T47D (cell line): ENCODE measurements at regions not wholly inside any gene's neighbourhood (a gene's known extent, or its start where the extent isn't known, plus 50 kb on each side); places are given as distances from the start of the nearest gene placed in this dataset.

Experiments
- DNase-seq, 2 experiments: peaks; one replicate each; pipeline versions ENCODE4 v3.0.0 to v3.0.0-alpha.2; 2011 to 2012; ENCODE audit warnings: low read depth in 1 of 2, low spot score in 1 of 2
- JUND ChIP-seq: IDR thresholded peaks from 2 replicates; pipeline ENCODE4 v1.6.1; 2012; ENCODE audit warnings: low read depth
- in situ Hi-C: cut with HindIII; loops from 2 replicates; pipeline ENCODE4 v1.10.0; 2016; ENCODE audit warnings: low sequenced_read_pairs, low pct_unique_long_range_greater_than_20kb

DNA sequence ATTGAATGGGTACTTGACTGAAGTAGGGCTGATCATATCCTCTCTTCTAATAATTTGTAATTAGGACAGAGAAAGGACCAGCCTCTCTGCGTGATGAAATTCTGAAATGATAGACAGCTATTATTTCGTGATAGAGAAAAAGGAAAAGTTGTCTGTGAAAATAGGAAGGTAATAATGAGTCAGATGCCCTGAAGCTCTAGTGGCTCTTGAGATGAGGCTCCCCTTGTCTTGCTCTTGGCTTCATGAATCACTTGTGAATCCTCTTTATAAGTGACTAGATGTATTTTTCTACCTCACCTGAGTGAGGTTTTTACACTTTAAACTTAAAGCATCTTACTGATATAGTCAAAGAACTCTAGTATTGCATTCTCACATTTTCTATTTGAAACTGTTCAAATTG is 888.9 kb downstream of the PCDH18 start:
- in situ Hi-C loops: no loop called here
- no peak for TF ChIP-seq JUND
- no peak for DNase-seq

DNA sequence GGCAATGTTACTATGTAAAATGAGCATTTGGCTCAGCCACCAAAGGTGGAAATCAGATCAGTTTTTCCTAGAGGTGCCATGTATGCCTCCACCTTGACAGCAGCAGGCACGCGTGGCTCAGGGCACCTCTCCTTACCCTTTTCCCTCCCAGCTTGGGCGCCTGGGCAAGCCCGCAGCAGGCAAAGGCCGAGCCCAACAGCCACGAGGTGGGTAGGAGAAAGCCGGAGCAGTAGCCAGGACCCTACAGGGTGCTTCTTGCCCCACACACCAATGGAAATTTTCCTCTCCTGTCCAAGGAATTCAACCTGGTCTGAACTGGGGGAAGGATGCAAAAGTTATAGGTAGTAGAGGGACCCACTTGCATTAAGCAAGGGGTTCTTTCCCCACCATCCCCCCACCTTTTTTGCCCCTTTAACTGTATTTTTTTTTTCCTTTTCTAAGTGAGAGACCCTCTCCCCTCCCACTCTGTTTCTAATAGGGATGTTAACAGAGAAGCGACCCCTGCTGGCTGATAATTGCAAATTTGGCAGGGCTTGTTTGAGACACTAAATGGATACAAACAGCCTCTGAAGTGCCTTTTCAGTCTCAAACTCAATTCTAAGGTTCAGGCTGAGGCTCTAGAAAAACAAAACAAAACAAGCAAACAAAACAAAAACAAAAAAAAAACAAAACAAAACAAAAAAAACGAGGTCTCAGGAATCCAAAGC is 895.1 kb downstream of the PCDH18 start:
- peak in 1 of 2 experiments; percentile 6 for DNase-seq
- in situ Hi-C loops: no loop called here
- no peak for TF ChIP-seq JUND

- no peak for DNase-seq
- in situ Hi-C loops: no loop called here
Observed at GRCh38 chr4:136636155-136636554, 896.1 kb downstream of the PCDH18 start.

GRCh38 chr4:136634121-136634520 is 898.2 kb downstream of the PCDH18 start:
- peak in 1 of 2 experiments; percentile 7 for DNase-seq
- in situ Hi-C loops: no loop called here
- TF ChIP-seq JUND: no peak

More at GRCh38 chr4:136636155-136636554, 896.1 kb downstream of the PCDH18 start:
- no peak for TF ChIP-seq JUND

- TF ChIP-seq JUND: no peak
- no peak for DNase-seq
- in situ Hi-C loops: no loop called here
Observed at GRCh38 chr4:136599890-136600289, 932.4 kb downstream of the PCDH18 start.

DNA sequence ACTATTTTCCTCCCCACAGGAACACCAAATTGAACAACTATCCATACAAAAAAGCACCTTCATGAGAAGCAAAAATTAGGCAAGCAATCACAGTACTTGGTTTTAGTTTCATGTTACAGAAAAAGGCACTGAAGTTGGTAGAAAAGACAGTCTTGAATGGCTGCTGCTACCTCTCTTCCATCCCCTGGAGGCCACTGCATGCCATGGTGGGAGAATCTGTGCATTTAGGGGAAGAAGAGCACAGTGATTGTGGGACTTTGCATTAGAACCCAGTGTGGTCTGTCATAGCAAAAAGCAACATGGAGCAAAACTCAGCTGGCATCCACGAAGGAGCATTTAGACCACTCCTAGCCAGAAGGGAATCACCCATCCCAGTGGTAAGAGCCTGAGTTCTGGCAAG is 941.9 kb downstream of the PCDH18 start:
- no peak for TF ChIP-seq JUND
- in situ Hi-C loops: no loop called here
- no peak for DNase-seq

DNA sequence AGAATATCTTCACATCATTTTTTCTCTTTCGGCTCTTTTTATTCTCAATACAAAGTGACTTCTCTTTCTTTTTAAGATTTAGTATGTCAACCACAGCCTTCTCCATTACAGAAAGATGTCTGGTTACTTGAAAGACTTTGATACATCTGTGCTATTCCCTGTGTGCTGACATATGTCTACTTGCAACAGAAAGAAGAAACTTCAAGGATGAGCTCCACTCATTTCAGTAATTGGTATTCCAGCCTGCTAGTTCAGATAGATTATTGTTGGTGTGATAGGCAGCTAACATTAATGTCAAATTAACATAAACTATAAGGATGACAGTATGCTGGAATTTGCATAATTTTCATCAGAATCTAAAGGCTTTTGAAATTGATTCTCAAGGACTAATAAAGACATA is 948.7 kb downstream of the PCDH18 start:
- in situ Hi-C loops: no loop called here
- no peak for DNase-seq
- TF ChIP-seq JUND: no peak

DNA sequence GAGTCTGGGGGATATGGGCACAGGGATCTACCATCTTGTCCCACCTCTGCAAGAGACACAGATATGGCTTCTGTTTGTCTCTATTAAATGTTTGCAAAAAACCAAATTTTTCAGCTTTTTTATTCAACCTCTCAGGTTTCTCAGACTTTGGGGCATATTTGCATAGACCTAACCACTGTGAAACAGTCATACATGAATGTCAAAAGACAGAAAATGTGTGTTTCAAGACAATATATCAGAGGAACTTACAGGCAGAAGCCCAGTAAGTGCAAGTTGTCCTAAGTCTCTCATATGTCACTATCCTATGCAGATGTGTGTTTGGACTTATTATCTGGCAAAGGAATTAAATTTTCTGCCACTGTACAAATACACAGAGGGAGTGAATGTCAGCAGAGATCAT is 951.2 kb downstream of the PCDH18 start:
- in situ Hi-C loops: no loop called here
- no peak for DNase-seq
- TF ChIP-seq JUND: no peak

GRCh38 chr4:136575146-136575545 is 957.1 kb downstream of the PCDH18 start:
- DNase-seq: no peak
- no peak for TF ChIP-seq JUND

GRCh38 chr4:136573460-136573859 is 958.8 kb downstream of the PCDH18 start:
- no peak for TF ChIP-seq JUND
- DNase-seq: no peak
- in situ Hi-C loops: no loop called here

More at GRCh38 chr4:136575146-136575545, 957.1 kb downstream of the PCDH18 start:
- in situ Hi-C loops: no loop called here

DNA sequence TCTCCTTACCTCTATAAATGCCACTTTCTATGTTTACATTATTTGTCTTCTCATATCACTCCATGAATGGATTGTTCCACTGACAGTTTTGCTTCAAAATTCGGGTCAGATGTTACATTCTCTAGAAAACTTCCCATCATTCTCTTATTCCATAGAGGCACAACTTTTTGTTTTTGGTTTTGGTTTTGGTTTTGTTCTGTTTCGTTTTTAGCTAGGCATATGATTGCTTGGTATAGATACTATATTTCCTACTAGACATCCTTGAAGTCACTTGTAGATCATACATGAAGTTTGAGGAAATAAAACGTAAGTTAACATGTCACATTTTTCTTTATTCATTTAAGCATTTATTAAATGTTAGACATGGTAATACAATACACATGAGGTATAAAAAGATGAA is 961.0 kb downstream of the PCDH18 start:
- TF ChIP-seq JUND: no peak
- in situ Hi-C loops: no loop called here
- no peak for DNase-seq

DNA sequence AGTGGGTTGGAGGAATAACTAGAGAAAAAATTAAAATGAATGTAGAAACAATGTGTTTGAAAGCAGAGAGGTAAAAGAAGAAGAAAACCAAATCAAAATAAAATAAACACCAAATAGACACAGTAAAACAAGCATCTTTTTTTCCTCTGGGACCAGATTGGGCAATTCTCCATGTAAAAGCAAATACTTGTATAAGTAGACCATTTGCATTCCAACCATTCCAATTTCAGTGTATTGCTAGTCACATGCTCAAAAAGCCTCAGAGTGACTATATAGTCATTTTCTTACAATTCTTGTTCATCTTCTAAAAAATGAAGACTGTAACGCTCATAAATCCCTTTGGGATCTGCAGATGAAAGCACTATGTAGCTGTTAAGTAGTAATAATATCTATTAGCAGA is 969.5 kb downstream of the PCDH18 start:
- peak in 1 of 2 experiments; percentile 36 for DNase-seq
- in situ Hi-C loops: no loop called here
- TF ChIP-seq JUND: no peak

DNA sequence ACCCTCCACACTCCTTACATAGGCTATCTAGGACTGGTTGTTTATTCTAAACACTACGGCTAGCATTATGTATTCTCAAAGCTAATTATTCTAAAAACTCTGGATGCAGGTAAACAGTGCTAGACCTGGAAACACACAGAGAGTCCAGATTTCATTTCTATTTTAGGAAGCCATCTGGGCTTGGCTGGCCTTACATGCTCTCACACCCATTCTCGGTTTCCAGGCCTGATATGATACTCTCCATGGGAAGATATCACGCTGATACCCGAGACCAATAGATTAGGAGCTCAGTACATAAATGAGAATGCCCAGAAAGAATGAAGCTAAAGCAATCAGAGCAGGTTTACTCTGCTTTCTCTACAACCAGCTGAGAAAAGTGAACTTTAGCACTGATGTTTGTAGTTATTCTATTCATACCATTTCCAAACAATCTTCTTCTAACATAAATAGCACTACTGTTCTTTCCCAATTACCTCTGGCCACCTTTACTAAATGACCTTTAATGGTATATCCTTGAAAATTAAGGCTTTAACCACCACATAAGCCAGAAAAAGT is 973.3 kb downstream of the PCDH18 start:
- DNase-seq: no peak
- in situ Hi-C loops: no loop called here
- no peak for TF ChIP-seq JUND

GRCh38 chr4:136557396-136557795 is 974.9 kb downstream of the PCDH18 start:
- DNase-seq: no peak
- in situ Hi-C loops: no loop called here
- TF ChIP-seq JUND: no peak
